IMR-90 (cell line): ENCODE measurements at regions not wholly inside any gene's neighbourhood (a gene's known extent, or its start where the extent isn't known, plus 50 kb on each side); places are given as distances from the start of the nearest gene placed in this dataset.

Experiments used
- ATAC-seq: fragments of 200-7000 bp; cut with Tn5 transposase; 2 replicates; pipeline ENCODE4 v1.9.1; 2020; ENCODE audit warnings: low read depth, mild to moderate bottlenecking, moderate library complexity
- BruUV-seq: library from RNA; stranded (reverse); fragments of 400-500 nt; replicated peaks from 2 replicates; lab custom pipeline; 2021; lab: Mats Ljungman, UMichigan
- CTCF ChIA-PET: fragments of 300-600 bp; formaldehyde crosslinking; extraction: SDS; loops from one replicate; lab custom pipeline; 2021; ENCODE audit warnings: antibody characterized with exemption; lab: Yijun Ruan, JAX
- POLR2A ChIA-PET: fragments of 300-600 bp; sonication (Branson Sonifier 250); formaldehyde crosslinking; loops from one replicate; lab custom pipeline; 2022; ENCODE audit warnings: antibody characterized with exemption; ENCODE audit not compliant: unreplicated experiment; lab: Charles Lee
- DNase-seq: peaks from one replicate; pipeline ENCODE4 v3.0.0; 2013
- H2AFZ ChIP-seq: replicated peaks from 2 replicates; pipeline ENCODE3; 2013; ENCODE audit warnings: low read length, mild to moderate bottlenecking; ENCODE audit not compliant: poor library complexity
- H2AK5ac ChIP-seq: 2 replicates; pipeline ENCODE4 v1.6.1; 2013; ENCODE audit warnings: low read depth, low read length, inconsistent platforms
- H2AK9ac ChIP-seq: replicated peaks from 2 replicates; pipeline ENCODE3; 2013; ENCODE audit warnings: mild to moderate bottlenecking, low read depth, low read length, moderate library complexity; ENCODE audit not compliant: poor library complexity
- H2BK120ac ChIP-seq: 2 replicates; pipeline ENCODE4 v1.6.1; 2013; ENCODE audit warnings: low read depth, low read length, inconsistent platforms
- H2BK15ac ChIP-seq: 3 replicates; pipeline ENCODE4 v1.6.1; 2013; ENCODE audit warnings: low read depth, low read length, inconsistent platforms
- H2BK20ac ChIP-seq: 2 replicates; pipeline ENCODE4 v1.6.1; 2013; ENCODE audit warnings: low read depth, mild to moderate bottlenecking, inconsistent platforms, low read length, moderate library complexity
- H2BK5ac ChIP-seq: 2 replicates; pipeline ENCODE4 v1.6.1; 2013; ENCODE audit warnings: mild to moderate bottlenecking, low read depth, low read length, inconsistent platforms; ENCODE audit not compliant: poor library complexity, severe bottlenecking
- H3K14ac ChIP-seq: replicated peaks from 2 replicates; pipeline ENCODE4 v1.6.1; 2013; ENCODE audit warnings: low read depth, low read length, inconsistent platforms
- H3K18ac ChIP-seq: 2 replicates; pipeline ENCODE4 v1.6.1; 2013; ENCODE audit warnings: low read depth, low read length, control low read depth
- H3K23ac ChIP-seq: 2 replicates; pipeline ENCODE4 v1.6.1; 2013; ENCODE audit warnings: low read depth, low read length, inconsistent platforms
- H3K27ac ChIP-seq: 2 replicates; pipeline ENCODE4 v1.5.1; 2013; ENCODE audit warnings: mild to moderate bottlenecking, control low read depth, low read length; ENCODE audit not compliant: insufficient read depth
- H3K27me3 ChIP-seq: 2 replicates; pipeline ENCODE4 v1.6.1; 2013; ENCODE audit warnings: low read length; ENCODE audit not compliant: control insufficient read depth, insufficient read depth
- H3K36me3 ChIP-seq: 2 replicates; pipeline ENCODE4 v1.6.1; 2013; ENCODE audit warnings: low read length, mixed read lengths; ENCODE audit not compliant: control insufficient read depth, insufficient read depth
- H3K4ac ChIP-seq: 2 replicates; pipeline ENCODE4 v1.6.1; 2013; ENCODE audit warnings: low read depth, low read length, inconsistent platforms
- H3K4me1 ChIP-seq: 2 replicates; pipeline ENCODE4 v1.6.1; 2013; ENCODE audit warnings: low read length, mixed read lengths; ENCODE audit not compliant: control insufficient read depth, insufficient read depth
- H3K4me2 ChIP-seq: 2 replicates; pipeline ENCODE4 v1.6.1; 2013; ENCODE audit warnings: low read depth, mild to moderate bottlenecking, control low read depth, low read length, moderate library complexity
- H3K4me3 ChIP-seq: 2 replicates; pipeline ENCODE4 v1.5.1; 2013; ENCODE audit warnings: low read depth, mild to moderate bottlenecking, control low read depth, low read length, moderate library complexity; ENCODE audit not compliant: insufficient read depth
- H3K56ac ChIP-seq: 2 replicates; pipeline ENCODE4 v1.6.1; 2013; ENCODE audit warnings: low read length, inconsistent platforms; ENCODE audit not compliant: insufficient read depth; ENCODE audit errors: extremely low read depth
- H3K79me1 ChIP-seq, 2 experiments: 2 replicates each; pipeline ENCODE4 v1.6.1; 2013; ENCODE audit warnings: low read length in 2 of 2, inconsistent platforms in 1 of 2, low read depth in 1 of 2
- H3K9ac ChIP-seq: 2 replicates; pipeline ENCODE4 v1.6.1; 2013; ENCODE audit warnings: low read depth, low read length, control low read depth
- H3K9me1 ChIP-seq: 2 replicates; pipeline ENCODE4 v1.6.1; 2013; ENCODE audit warnings: low read length, inconsistent platforms; ENCODE audit not compliant: insufficient read depth
- H3K9me3 ChIP-seq: 2 replicates; pipeline ENCODE4 v1.6.1; 2013; ENCODE audit warnings: low read length; ENCODE audit not compliant: control insufficient read depth, insufficient read depth
- H4K20me1 ChIP-seq: 2 replicates; pipeline ENCODE4 v1.6.1; 2013; ENCODE audit warnings: low read length, inconsistent platforms; ENCODE audit not compliant: insufficient read depth
- H4K5ac ChIP-seq: 2 replicates; pipeline ENCODE4 v1.6.1; 2013; ENCODE audit warnings: mild to moderate bottlenecking, low read depth, low read length, control low read depth
- H4K8ac ChIP-seq, 2 experiments: 2 replicates each; pipeline ENCODE4 v1.6.1; 2013; ENCODE audit warnings: low read depth in 2 of 2, low read length in 2 of 2, control low read depth in 1 of 2, inconsistent platforms in 1 of 2
- H4K91ac ChIP-seq: 2 replicates; pipeline ENCODE4 v1.6.1; 2013; ENCODE audit warnings: low read depth, low read length, inconsistent platforms; ENCODE audit not compliant: insufficient read depth
- CHD1 ChIP-seq: IDR thresholded peaks from 2 replicates; pipeline ENCODE4 v1.6.1; 2012; ENCODE audit warnings: low read depth, low read length, improper control_type of control experiment
- MAFK ChIP-seq: IDR thresholded peaks from 2 replicates; pipeline ENCODE4 v1.6.1; 2012; ENCODE audit warnings: low read depth, low read length, improper control_type of control experiment
- WGBS, 2 experiments: methylation state at CpG; one replicate each; pipeline versions ENCODE4 v1.1.5 to v1.1.7; 2013; ENCODE audit warnings: missing lambda C conversion rate in 2 of 2; ENCODE audit not compliant: insufficient read length in 1 of 2; ENCODE audit errors: extremely low coverage in 2 of 2; 5-methylcytosine and 5-hydroxymethylcytosine counted together
- dilution Hi-C: fragments of 300-500 bp; cut with HindIII; formaldehyde crosslinking; loops from one replicate; pipeline ENCODE4 v1.14.3; 2018; ENCODE audit warnings: low sequenced_read_pairs; ENCODE audit not compliant: unreplicated experiment
- in situ Hi-C: fragments of 300-500 bp; cut with MboI; formaldehyde crosslinking; loops from 3 replicates; pipeline ENCODE4 v1.14.3; 2019; ENCODE audit warnings: low sequenced_read_pairs, inconsistent platforms, mixed read lengths
- intact Hi-C: fragments of 100-400 bp; cut with micrococcal nuclease; formaldehyde crosslinking; loops from 2 replicates; pipeline ENCODE4 v1.10.0; 2022

DNA sequence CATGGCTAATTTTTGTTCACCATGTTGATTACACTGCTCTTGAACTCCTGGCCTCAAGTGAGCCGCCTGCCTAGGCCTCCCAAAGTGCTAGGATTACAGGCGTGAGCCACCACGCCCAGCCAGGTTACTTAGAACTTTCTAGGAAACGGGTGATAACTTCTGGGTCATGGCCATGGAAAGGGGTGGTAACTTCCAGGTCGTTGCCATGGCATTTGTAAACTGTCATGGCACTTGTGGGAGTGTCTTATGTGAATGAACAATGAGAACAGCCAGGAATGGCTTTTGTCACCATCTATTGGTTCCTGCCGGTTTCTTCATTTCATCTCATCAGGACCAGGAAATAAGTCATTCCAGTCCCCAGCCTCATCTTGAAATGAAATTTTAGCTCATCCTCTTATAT, 120.9 kb downstream of the SLC16A9 start:
- no CpG with 5 or more reads among the region's 6 CpGs for WGBS, 2 experiments
- ChIA-PET POLR2A (no interaction called here), CTCF (no interaction called here)
- H3K4me3 ChIP-seq, result no peak overlapping the region
- no peak overlapping the region for H4K8ac ChIP-seq
- no peaks in the 10 kb centered on the region for H3K36me3 ChIP-seq
- H4K91ac ChIP-seq, result no peak overlapping the region
- no peaks in the 10 kb centered on the region for H3K9me3 ChIP-seq
- H4K20me1 ChIP-seq, result no peaks in the 10 kb centered on the region
- no TSS peak for BruUV-seq
- no peak overlapping the region for H3K14ac ChIP-seq
- H2BK20ac ChIP-seq, result no peak overlapping the region
- H4K5ac ChIP-seq, result no peak overlapping the region
- H2BK15ac ChIP-seq, result no peak overlapping the region
- no peaks in the 10 kb centered on the region for H3K79me1 ChIP-seq
- in situ Hi-C loops, result loop anchor here (25.0 kb wide), 1 partner anchor 1051 kb away; no protein-coding TSS in a partner anchor
- no peak overlapping the region for H3K18ac ChIP-seq
- no peak overlapping the region for H3K23ac ChIP-seq
- ATAC-seq, result no peak
- DNase-seq, result no peak
- intact Hi-C loops, result no loop called here
- TF ChIP-seq CHD1, result no peak
- no peak for TF ChIP-seq MAFK
- no peak overlapping the region for H2BK5ac ChIP-seq
- no peak overlapping the region for H2AK5ac ChIP-seq
- peaks cover 1% of the 10 kb centered on the region; the same call in 1 of the 2 replicates for H3K27me3 ChIP-seq
- no peak overlapping the region for H2BK120ac ChIP-seq
- no peak overlapping the region for H3K27ac ChIP-seq
- H2AK9ac ChIP-seq, result no peak overlapping the region
- dilution Hi-C loops, result no loop called here
- no peaks in the 10 kb centered on the region for H3K9me1 ChIP-seq
- no peak overlapping the region for H2AFZ ChIP-seq
- no peak overlapping the region for H3K56ac ChIP-seq
- H3K4me1 ChIP-seq, result no peaks in the 10 kb centered on the region
- H3K9ac ChIP-seq, result no peak overlapping the region
- no peak overlapping the region for H3K4ac ChIP-seq
- no peak overlapping the region for H3K4me2 ChIP-seq
